ENCODE measurements at regions not wholly inside any gene's neighbourhood (a gene's known extent, or its start where the extent isn't known, plus 50 kb on each side); places are given as distances from the start of the nearest gene placed in this dataset. TPM values are rescaled to one million over a fixed set of nuclear protein-coding genes. Genes with fewer than 3 reads are reported as not detected.
"Not testable (repeated sequence)": the region's sequence is repeated elsewhere in the genome, so short reads cannot be mapped to it uniquely, and the experiment has no call there.

DNA sequence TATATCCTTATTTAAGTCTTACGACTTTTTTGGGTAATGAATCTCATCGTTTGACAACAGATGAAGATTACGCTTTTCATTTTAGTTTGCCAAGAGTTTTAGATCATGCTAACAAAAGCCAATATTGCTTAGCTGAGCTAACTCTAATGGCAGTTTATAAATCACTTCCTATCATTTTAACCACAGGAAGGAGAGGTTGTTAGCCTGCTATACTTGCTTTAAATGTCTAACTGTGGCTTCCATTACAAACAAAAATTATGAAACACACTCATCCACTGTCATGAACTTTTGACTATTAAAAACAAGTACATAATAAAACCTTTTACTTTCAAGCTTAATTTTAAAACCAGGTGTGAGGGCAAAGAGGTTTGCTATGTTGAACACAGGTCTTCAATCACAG is 53.7 kb upstream of the ANKH start:
- Histone ChIP-seq H2BK15ac (replicated peaks; ENCODE audit: low read depth) (no peak overlapping the region), H2AK5ac (ENCODE audit: low read length) (no peak overlapping the region), H2BK5ac (ENCODE audit: low read length) (no peak overlapping the region), H3K4me3 (ENCODE audit: low read length) (no peak overlapping the region), H3K79me2 (ENCODE audit: control insufficient read depth, insufficient read depth, low read length) (no peaks in the 10 kb centered on the region), H3K4me2 (ENCODE audit: low read length) (no peak overlapping the region), H3K56ac (ENCODE audit: low read length) (no peak overlapping the region), H3K27ac (ENCODE audit: low read depth, low read length) (no peak overlapping the region), H2BK120ac (ENCODE audit: low read depth, low read length) (no peak overlapping the region), H3K9ac (ENCODE audit: low read length) (no peak overlapping the region), H3K79me1 (ENCODE audit: low read length) (no peaks in the 10 kb centered on the region), H3K18ac (ENCODE audit: low read length) (no peak overlapping the region), H3K27me3 (ENCODE audit: insufficient read depth, low read length, poor library complexity) (no peaks in the 10 kb centered on the region), H3K36me3 (ENCODE audit: control insufficient read depth, insufficient read depth, low read length) (no peaks in the 10 kb centered on the region), H3K4me1 (ENCODE audit: control insufficient read depth, low read depth, low read length) (no peaks in the 10 kb centered on the region), H4K5ac (ENCODE audit: low read length) (no peak overlapping the region), H3K23ac (ENCODE audit: low read length) (no peak overlapping the region), H4K8ac (ENCODE audit: low read depth, low read length) (no peak overlapping the region), H3K4ac (ENCODE audit: low read depth, low read length) (no peak overlapping the region)
- DNase-seq: no peak
- no CpG with 5 or more reads among the region's 3 CpGs for WGBS (ENCODE audit: extremely low coverage, insufficient coverage, low lambda C conversion rate)

DNA sequence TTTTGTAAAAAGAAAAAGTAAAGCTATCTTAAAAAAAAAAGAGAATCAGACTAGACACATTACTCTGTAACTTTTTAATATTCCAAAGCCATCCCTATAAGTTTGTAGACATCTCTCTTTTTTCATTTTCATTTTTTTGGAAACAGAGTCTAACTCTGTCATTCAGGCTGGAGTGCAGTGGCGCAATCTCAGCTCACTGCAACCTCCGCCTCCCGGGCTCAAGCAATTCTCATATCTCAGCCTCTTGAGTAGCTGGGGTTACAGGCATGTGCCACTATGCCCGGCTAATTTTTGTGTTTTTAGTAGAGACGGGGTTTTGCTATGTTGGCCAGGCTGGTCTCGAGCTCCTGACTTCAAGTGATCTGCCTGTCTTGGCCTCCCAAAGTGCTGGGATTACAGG is 51.4 kb upstream of the ANKH start:
- H3K79me1 ChIP-seq (ENCODE audit: low read length); H2AK5ac ChIP-seq (ENCODE audit: low read length); H4K8ac ChIP-seq (ENCODE audit: low read depth, low read length); H3K27me3 ChIP-seq (ENCODE audit: insufficient read depth, low read length, poor library complexity); H3K9ac ChIP-seq (ENCODE audit: low read length); H2BK15ac ChIP-seq (replicated peaks; ENCODE audit: low read depth); H3K79me2 ChIP-seq (ENCODE audit: control insufficient read depth, insufficient read depth, low read length); H3K4me2 ChIP-seq (ENCODE audit: low read length); H4K5ac ChIP-seq (ENCODE audit: low read length); H3K56ac ChIP-seq (ENCODE audit: low read length); H3K18ac ChIP-seq (ENCODE audit: low read length); DNase-seq; H3K36me3 ChIP-seq (ENCODE audit: control insufficient read depth, insufficient read depth, low read length); H3K4ac ChIP-seq (ENCODE audit: low read depth, low read length); H3K23ac ChIP-seq (ENCODE audit: low read length); H2BK5ac ChIP-seq (ENCODE audit: low read length); H3K4me3 ChIP-seq (ENCODE audit: low read length); H3K27ac ChIP-seq (ENCODE audit: low read depth, low read length); H2BK120ac ChIP-seq (ENCODE audit: low read depth, low read length); H3K4me1 ChIP-seq (ENCODE audit: control insufficient read depth, low read depth, low read length): not testable (repeated sequence)
- no CpG with 5 or more reads among the region's 6 CpGs for whole genome bisulfite sequencing (ENCODE audit: extremely low coverage, insufficient coverage, low lambda C conversion rate)

DNA sequence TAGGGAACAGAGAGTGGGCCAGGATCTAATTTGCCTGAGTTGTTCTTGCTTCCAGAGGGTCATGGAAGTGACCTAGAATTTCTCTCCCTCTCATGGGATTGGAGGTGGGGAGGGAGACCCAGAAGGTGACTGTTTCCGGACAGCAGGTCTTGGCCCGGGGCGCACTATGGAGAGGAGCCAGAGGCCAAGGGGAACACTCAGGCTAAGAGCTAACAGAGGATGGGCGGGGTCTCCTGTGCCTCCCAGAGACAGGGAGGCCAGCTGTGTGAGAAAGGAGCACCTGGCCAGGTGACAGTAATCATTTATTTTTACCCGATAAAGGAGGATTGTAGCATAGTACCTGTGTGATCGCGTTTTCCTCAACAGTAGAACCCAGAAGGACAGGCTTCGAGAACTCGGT is 50.9 kb upstream of the ANKH start:
- Histone ChIP-seq H3K18ac (ENCODE audit: low read length) (no peak overlapping the region), H2AK5ac (ENCODE audit: low read length) (no peak overlapping the region), H4K8ac (ENCODE audit: low read depth, low read length) (no peak overlapping the region), H4K5ac (ENCODE audit: low read length) (no peak overlapping the region), H3K79me1 (ENCODE audit: low read length) (no peaks in the 10 kb centered on the region), H3K9ac (ENCODE audit: low read length) (no peak overlapping the region), H2BK15ac (replicated peaks; ENCODE audit: low read depth) (no peak overlapping the region), H3K4me3 (ENCODE audit: low read length) (no peak overlapping the region), H3K27me3 (ENCODE audit: insufficient read depth, low read length, poor library complexity) (no peaks in the 10 kb centered on the region), H3K4ac (ENCODE audit: low read depth, low read length) (no peak overlapping the region), H2BK120ac (ENCODE audit: low read depth, low read length) (no peak overlapping the region), H3K4me1 (ENCODE audit: control insufficient read depth, low read depth, low read length) (no peaks in the 10 kb centered on the region), H3K27ac (ENCODE audit: low read depth, low read length) (no peak overlapping the region), H3K23ac (ENCODE audit: low read length) (no peak overlapping the region), H3K56ac (ENCODE audit: low read length) (no peak overlapping the region), H3K4me2 (ENCODE audit: low read length) (no peak overlapping the region), H2BK5ac (ENCODE audit: low read length) (no peak overlapping the region), H3K79me2 (ENCODE audit: control insufficient read depth, insufficient read depth, low read length) (no peaks in the 10 kb centered on the region), H3K36me3 (ENCODE audit: control insufficient read depth, insufficient read depth, low read length) (no peaks in the 10 kb centered on the region)
- WGBS (ENCODE audit: extremely low coverage, insufficient coverage, low lambda C conversion rate): no CpG with 5 or more reads among the region's 9 CpGs
- DNase-seq: no peak

Small RNAs in the stretch of these regions (small RNA-seq; reads per million reads assigned to genes)
- not detected for gene RF00096 (ENCODE audit: insufficient read depth)
